ENCODE measurements at regions not wholly inside any gene's neighbourhood (a gene's known extent, or its start where the extent isn't known, plus 50 kb on each side); places are given as distances from the start of the nearest gene placed in this dataset.
"Not testable (repeated sequence)": the region's sequence is repeated elsewhere in the genome, so short reads cannot be mapped to it uniquely, and the experiment has no call there.

DNA sequence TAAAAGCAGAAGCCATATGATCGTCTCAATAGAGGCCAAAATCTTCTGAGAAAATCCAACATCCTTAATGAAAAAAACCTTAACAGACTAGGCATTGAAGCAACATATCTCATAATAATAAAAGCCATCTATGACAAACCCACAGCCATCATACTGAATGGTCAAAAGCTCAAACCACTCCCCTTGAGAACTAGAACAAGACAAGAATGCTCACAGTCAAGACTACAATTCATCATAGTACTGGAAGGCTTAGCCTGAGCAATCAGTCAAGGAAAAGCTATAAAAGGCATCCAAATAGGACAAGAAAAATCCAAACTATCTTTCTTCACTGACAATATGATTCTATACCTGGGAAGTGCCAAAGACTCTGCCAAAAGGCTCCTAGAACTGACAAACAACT lies 2668.2 kb upstream of the PCDH20 start:
- WGBS, 2 donors = 71% methylated on average over 1 of the region's 1 CpG
- peaks cover 0 to 2% (median 0%) of the 10 kb centered on the region in 3 donors for H3K9me3 ChIP-seq
- no peak for TF ChIP-seq POLR2A (IDR thresholded peaks at IDR 0.05)
- TF ChIP-seq, protein P1, sequence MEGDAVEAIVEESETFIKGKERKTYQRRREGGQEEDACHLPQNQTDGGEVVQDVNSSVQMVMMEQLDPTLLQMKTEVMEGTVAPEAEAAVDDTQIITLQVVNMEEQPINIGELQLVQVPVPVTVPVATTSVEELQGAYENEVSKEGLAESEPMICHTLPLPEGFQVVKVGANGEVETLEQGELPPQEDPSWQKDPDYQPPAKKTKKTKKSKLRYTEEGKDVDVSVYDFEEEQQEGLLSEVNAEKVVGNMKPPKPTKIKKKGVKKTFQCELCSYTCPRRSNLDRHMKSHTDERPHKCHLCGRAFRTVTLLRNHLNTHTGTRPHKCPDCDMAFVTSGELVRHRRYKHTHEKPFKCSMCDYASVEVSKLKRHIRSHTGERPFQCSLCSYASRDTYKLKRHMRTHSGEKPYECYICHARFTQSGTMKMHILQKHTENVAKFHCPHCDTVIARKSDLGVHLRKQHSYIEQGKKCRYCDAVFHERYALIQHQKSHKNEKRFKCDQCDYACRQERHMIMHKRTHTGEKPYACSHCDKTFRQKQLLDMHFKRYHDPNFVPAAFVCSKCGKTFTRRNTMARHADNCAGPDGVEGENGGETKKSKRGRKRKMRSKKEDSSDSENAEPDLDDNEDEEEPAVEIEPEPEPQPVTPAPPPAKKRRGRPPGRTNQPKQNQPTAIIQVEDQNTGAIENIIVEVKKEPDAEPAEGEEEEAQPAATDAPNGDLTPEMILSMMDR (IDR thresholded peaks at IDR 0.05) = no peak

DNA sequence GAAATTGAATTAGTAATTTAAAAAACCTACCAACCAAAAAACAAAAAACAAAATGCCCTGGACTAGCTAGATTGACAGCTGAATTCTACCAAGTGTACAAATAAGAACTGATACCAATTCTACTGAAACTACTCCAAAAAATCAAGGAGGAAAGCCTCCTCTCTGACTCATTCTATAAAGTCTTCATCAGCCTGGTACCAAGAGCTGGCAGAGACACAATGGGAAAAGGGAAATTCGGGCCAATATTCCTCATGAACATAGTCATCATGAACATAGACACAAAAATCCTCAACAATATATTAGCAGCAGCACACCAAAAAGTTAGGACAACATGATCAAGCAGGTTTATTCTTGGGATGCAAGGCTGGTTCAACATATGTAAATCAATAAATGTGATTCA lies 2667.7 kb upstream of the PCDH20 start:
- no peaks in the 10 kb centered on the region for H3K36me3 ChIP-seq
- H3K27ac ChIP-seq = no peak overlapping the region
- H3K27me3 ChIP-seq = no peaks in the 10 kb centered on the region
- TF ChIP-seq POLR2A (IDR thresholded peaks at IDR 0.05) = no peak
- TF ChIP-seq, protein P1 (IDR thresholded peaks at IDR 0.05) = no peak
- DNase-seq = no peak
- H3K4me3 ChIP-seq = no peak overlapping the region
- whole genome bisulfite sequencing, 2 donors = 33 to 57% methylated on average over 1 of the region's 1 CpG
- no peaks in the 10 kb centered on the region for H3K4me1 ChIP-seq
- intact Hi-C loops (cut with DNase I) = no loop called here
- peaks cover 0 to 6% (median 0%) of the 10 kb centered on the region in 3 donors for H3K9me3 ChIP-seq

More for the DNA sequence above, 2668.2 kb upstream of the PCDH20 start:
- no peaks in the 10 kb centered on the region for H3K36me3 ChIP-seq
- no peak for DNase-seq
- H3K4me1 ChIP-seq = no peaks in the 10 kb centered on the region
- H3K4me3 ChIP-seq = no peak overlapping the region
- intact Hi-C loops (cut with DNase I) = no loop called here
- H3K27ac ChIP-seq = no peak overlapping the region
- no peaks in the 10 kb centered on the region for H3K27me3 ChIP-seq

DNA sequence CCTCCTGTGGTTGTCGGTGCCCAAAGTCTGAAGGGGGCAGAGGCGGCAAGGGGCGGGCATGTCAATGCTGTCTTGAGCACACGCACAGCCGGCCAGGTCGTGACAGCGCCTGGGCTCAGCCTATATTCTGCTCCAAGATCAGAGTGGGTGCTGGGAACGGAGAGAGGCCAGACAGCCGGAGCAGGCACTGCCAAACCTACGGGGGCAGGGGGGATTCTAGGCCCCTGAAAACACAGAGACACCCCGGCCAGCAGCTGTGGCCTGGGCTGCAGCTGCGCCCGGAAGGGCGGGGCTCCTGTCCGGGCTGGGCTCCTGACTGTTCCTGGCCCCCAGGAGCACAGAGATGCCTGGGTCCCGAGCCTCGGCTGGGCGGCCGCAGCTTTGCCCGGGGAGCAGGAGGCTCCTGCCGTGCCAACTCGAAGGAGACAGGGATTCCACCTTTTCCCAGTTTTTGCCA lies 2662.9 kb upstream of the PCDH20 start:
- intact Hi-C loops (cut with DNase I) = no loop called here
- Histone ChIP-seq H3K4me3 (no peak overlapping the region), H3K27ac (no peak overlapping the region), H3K36me3 (no peaks in the 10 kb centered on the region), H3K9me3 (peaks cover 0 to 41% (median 9%) of the 10 kb centered on the region in 3 donors), H3K27me3 (no peaks in the 10 kb centered on the region), H3K4me1 (no peaks in the 10 kb centered on the region)
- TF ChIP-seq POLR2A (IDR thresholded peaks at IDR 0.05) = no peak
- TF ChIP-seq, protein P1 (IDR thresholded peaks at IDR 0.05) = no peak
- 89% methylated on average over 8 of the region's 22 CpGs; no CpG with 5 or more reads in 1 of the 2 donors for WGBS, 2 donors
- DNase-seq = no peak

DNA sequence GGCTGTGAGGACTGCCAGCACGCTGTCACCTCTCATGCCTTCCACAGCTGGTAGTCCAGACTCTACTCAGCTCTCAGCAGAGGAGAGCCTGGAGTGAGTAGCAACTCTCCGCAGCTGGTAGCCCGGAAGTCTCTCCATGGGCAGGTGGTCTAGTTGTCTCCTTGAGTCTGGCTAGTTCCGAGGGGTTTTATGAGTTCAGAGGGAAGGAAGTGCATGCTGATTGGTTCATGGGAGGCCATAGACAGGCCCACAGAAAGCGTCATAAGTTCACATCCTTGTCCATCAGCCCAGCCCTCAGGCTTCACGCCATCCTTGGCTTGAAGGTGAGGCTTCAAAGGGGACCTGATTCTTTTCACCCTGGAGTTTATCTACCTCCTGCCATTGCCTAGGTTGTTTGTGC lies 2662.4 kb upstream of the PCDH20 start:
- intact Hi-C loops (cut with DNase I) = no loop called here
- TF ChIP-seq, protein P1 (IDR thresholded peaks at IDR 0.05) = no peak
- no peak for TF ChIP-seq POLR2A (IDR thresholded peaks at IDR 0.05)
- DNase-seq = no peak
- H3K27me3 ChIP-seq = no peaks in the 10 kb centered on the region
- no peak overlapping the region for H3K27ac ChIP-seq
- no peak overlapping the region for H3K4me3 ChIP-seq
- WGBS, 2 donors = 80 to 96% methylated on average over 1 to 4 of the region's 6 CpGs
- no peaks in the 10 kb centered on the region for H3K4me1 ChIP-seq
- no peaks in the 10 kb centered on the region for H3K36me3 ChIP-seq
- peaks cover 0 to 41% (median 9%) of the 10 kb centered on the region in 3 donors for H3K9me3 ChIP-seq

DNA sequence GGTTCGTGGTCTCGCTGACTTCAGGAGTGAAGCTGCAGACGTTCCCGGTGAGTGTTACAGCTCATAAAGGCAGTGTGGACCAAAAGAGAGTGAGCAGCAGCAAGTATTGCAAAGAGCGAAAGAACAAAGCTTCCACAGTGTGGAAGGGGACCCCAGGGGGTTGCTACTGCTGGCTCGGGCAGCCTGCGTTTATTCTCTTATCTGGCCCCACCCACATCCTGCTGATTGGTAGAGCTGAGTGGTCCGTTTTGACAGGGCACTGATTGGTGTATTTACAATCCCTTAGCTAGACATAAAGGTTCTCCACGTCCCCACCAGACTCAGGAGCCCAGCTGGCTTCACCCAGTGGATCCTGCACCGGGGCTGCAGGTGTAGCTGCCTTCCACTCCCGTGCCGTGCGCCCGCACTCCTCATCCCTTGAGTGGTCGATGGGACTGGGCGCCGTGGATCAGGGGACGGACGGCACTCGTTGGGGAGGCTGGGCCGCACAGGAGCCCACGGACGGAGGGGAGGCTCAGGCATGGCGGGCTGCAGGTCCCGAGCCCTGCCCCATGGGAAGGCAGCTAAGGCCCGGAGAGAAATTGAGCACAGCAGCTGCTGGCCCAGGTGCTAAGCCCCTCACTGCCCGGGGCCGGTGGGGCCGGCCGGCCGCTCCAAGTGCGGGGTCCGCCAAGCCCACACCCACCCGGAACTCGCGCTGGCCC lies 2661.6 kb upstream of the PCDH20 start:
- DNase-seq; H3K36me3 ChIP-seq; H3K4me3 ChIP-seq; intact Hi-C loops (cut with DNase I); H3K4me1 ChIP-seq; H3K27ac ChIP-seq; H3K27me3 ChIP-seq: not testable (repeated sequence)
- WGBS, 2 donors = 49 to 79% methylated on average over 4 to 13 of the region's 36 CpGs
- H3K9me3 ChIP-seq = peaks cover 0 to 41% (median 9%) of the 10 kb centered on the region in 3 donors
